CD4-positive, alpha-beta T cell treated with Interleukin-4 for 4 hours (primary cell): ENCODE measurements at regions not wholly inside any gene's neighbourhood (a gene's known extent, or its start where the extent isn't known, plus 50 kb on each side); places are given as distances from the start of the nearest gene placed in this dataset.

Experiments used
- DNase-seq: peaks from one replicate; pipeline ENCODE4 v3.0.0-alpha.2; 2020

DNA sequence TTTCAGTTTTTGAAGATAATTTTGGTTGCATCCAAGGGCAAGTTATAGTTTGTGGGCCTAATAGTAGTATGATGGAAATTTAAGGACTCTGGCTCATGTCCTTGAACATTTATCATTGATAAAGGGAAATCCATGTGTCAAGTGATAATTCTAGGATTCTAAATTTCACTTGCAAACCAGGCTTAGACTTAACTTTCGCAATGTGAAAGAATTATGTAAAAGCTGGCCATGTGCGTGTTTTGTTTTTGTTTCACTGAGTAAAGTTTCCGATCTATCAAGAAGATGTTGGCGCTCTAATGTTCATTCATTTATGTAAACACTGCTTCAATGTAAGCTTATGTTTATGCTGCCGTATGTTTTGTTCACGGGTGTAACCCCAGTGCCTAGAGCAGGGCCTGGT, 302.0 kb downstream of the SOX4 start:
- DNase-seq = no peak

DNA sequence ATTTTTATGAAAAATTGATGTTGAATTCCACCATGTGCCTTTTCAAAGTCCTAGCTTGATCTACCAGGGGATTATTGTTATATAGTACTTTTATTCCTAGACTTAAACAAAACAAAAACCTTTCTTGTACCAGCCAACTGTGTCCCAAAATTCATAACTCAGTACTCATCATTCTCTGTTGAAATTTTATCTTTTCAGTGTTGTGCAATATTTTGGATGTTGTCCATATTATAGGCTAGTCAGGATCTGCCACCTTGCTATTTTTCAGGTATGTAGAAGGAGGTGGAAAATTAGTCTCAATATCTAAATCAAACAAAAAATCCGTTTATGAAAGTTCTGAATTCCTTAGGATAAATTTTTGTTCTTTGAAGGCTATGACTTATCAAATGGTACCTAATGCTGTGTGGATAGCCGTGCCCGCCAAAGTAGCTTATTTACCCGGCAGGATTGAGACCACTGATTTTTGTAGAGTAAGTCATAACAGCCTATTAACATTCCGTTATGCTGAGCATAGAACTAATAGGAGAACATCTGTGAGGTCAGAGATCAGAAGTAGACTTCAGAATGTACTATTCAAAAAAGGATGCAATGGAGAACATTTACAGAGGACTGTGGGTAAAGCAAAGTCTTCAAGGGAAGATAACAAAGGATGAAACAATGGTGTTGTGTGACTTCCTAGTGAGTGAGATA, 304.7 kb downstream of the SOX4 start:
- no peak for DNase-seq

DNA sequence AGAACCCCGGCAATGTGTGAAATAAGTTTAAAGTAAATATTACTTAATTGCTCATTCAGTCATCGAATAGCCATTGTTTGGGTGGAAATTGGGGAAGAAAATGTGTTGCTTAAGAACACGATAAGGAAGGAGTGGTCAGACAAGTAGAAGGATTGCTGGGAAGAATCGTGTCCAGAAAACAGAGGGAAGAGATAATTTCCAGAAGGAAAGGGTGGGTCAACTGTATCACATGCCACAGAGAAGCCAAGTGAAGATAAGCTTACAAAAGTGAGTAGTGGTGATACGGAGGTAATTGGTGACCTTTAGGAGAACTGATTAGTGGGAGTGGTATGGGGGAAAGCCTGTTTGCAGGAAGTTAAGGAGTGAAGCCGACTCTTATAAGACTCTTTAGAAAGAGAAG, 306.2 kb downstream of the SOX4 start:
- DNase-seq = no peak

DNA sequence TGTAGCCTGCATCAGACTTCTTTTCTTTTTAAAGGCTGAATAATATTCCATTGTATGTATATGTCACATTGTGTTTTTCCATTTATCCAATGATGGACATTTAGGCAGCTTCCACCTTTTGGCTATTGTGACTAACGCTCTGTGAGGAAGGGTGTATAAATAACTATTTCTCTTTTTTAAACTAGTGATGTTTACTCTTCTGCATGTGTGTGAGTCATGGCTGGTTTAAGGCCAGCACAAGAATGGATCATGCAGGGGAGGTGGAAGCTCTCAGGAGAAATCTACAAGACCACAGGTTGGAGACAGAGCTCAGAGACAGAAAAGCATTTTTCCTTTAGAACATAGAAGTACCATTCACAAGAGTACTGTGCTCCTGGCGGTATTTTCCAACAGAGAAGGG, 307.2 kb downstream of the SOX4 start:
- DNase-seq = no peak

DNA sequence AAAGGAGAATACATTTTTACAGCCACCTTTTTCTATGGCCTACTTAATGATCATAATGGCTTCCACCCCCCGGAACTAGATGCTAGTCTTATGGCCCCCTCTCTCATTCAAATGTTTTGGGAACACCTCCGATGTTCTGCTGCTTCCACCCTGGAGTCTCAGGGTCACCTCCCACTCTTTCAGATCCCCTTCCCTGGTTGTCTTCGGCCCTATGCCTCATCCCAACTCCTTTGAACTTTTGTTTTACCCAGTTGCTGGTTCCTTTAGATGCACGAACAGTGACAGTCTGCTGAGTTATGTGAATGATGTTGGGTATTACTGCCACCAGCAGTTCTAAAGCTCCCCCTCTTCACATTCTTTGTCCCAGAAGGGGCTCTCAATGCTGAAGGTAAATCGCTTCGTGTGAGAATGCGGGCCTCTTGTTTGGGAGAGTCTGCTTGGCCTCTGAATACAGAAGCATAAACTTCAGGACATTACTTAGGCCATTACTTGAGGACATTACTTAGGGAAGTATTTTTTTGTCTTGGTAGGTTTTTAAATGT, 309.1 kb downstream of the SOX4 start:
- no peak for DNase-seq

DNA sequence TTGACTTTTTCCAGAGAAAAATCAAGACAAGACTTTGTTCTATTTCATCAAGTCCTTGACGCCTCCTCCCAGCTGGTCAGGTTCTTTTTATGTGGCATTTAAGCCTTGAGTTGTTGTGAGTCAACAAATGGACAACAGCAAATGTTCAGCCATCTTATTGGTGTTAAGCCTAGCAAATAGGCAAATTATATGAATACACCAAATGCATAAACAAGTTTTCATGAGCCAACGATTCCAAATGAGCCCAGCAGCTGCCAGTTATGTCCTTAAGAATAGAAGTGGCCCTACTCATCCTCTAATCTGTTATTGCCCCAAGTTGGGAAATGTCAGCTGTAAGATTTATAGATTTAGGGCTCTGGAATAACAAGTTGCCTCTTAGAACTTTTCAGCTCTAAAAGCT, 312.0 kb downstream of the SOX4 start:
- no peak for DNase-seq

DNA sequence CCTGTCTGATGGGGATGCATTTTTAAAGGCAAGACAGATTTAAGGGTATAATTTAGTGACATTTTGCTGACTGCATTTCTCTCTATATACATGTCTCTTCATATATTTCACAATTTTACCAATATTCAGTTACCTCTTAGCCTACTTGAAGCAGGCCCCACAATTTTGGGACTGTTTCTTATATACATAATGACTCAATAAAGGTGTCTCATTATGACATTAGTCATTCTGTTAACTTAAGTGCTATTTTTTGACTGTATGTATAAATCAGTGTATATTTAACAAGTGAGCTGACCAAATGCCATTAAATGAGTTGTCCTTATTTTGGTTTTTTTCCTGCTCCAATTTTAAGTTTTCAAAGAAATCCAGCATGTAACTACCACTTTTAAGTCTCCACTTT, 313.3 kb downstream of the SOX4 start:
- DNase-seq = no peak

DNA sequence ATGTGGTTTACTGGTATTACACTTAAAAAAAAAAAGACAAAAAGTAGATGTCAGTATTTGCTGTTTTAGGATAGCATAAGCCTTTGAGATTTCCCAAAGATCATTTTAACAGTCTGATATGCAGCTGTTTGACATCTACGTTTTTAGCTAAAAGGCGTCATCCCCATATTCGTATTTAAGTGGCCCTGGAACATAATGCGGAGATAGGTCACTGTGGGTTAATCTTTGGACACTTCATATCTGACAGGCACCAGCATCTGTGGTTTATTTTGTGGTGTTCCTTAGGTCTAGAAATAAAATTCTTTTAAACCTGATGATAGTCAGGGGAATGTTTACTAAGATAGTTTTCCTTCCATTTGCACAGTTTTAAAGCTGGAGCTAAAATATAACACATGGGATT, 313.7 kb downstream of the SOX4 start:
- no peak for DNase-seq

DNA sequence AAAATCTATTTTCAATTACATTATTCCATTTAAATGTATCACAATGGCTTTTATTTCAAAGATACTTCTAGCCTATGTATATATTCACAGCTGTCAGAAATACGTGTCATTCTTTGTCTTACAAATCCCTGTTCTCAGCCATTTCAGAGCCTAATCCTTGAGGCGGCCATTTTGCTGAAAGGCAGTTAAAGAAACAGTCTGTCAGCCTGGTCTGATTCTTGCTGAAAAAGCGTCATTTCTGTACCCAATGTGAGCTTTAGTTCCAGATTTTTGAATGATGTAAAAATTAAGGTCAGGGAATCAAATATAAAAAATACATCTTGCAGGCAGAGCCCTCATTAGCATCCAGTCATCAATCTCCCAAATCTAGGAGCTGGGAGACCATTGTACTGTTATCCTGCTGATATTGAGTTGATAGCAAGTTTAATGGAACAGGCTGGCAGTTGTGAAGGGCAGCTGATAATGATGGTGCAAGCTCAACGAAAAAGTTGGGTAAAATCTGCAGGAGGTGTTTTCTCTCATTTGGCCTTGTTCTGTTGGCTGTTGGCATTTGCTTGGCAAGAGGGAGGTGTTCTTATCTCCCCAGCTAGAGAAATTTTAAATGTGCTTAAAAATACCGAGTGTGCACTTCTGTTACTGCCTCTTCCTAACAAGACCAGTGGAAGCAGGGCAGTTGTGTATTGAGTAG, 314.8 kb downstream of the SOX4 start:
- no peak for DNase-seq

DNA sequence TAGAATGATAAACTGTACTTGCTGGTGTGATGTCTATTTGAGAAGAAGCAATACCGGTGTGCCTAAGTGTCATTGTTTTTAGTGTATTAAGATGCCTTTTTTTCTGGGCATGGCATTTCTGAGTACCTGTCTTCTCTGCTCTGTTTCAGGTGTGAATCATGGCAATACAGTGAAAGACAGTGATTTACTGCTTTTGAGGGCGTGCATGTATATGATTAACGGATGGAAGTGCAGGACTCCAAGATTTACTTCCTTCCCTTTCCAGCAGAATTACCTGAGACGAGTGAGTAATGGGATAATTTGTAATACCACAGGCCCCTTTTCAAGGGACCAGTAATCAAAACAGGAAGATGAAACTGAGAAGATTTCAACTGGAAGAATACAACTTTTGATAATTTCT, 315.8 kb downstream of the SOX4 start:
- no peak for DNase-seq

DNA sequence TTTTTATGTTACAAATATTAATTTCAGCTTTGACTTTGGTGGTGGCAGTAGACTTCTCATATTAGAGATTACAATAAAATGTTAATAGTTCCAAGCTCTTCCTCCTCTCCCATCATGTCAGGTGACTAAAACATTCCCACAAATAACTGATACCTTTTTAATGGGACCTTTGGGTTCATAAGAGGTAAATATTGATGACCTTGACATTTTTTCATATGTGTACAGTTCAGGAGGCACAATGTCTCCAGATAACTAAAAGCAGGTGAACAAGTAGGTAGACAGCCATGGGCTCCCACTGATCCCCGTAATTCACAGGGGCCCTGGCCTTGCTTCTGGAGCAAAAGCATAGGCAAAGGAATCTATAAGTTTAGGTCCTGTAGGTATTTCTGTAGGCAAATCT, 317.7 kb downstream of the SOX4 start:
- no peak for DNase-seq

DNA sequence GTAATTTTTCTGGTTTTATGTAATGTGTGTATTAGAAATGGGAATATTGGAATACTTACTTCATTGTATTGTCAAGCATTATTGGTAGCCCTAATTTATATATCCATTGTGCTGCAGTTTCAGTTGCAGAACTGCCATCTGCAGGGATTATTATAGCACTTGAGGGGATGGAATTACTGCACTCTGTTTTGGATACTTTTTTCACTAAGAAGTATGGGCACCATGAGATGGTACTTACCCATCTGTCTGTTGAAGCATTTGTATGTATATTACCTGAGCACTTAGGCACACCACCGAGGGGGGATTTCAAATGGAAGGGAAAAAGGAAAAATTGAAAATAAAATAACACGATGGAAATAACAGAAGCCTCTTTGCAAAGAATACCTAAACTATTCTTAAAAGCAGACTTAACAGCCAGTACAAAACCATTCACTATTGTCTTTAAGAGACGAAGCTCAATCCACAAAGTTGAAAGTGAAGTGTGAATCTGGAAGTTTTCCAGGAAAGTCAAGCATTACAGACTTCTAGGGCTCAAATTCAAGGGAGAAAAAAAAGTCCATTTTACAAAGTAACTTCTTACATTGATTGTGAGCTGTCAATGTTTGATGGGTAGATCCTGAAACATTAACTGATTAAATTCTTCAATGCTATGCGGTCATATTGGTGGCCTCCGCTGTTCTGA, 318.7 kb downstream of the SOX4 start:
- DNase-seq = no peak

DNA sequence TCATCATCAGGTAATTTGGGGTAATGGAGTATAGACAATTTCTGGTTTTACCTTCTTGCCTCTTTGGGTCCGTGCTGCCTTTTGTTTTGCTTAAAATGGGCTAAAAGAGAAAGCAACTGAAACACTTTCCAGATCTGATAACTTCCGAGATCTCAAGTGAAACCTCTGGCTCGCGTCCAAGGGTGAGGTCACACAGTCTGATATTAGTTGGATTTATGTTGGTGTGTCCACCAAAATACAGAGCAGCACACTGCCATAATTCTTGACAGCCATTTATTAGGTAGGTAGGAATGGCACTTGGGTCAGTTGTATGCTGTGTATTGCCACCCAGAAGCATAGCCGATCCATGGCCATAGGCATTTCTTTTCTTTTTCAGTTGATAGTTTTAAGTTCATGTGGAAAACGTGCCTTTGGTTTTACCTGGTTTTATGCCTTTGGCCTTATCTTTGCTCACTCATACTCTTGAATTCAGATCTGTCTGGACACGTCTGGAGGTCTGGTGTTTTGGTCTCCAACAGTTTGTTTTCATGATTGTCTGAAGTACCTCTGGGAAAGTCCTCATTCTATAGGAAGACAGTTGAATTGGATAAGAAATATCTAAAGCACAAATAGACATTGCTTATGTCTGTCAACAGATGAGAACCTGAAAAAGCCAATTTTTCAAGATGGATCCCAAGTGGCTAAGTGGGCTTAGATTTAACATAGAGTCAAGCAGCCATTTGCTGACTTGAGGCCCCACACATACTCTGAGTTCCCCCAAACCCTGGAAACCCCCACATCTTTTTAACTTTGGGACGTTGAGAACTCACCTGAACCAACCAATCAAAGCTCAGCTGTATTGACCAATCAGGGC, 320.8 kb downstream of the SOX4 start:
- no peak for DNase-seq

DNA sequence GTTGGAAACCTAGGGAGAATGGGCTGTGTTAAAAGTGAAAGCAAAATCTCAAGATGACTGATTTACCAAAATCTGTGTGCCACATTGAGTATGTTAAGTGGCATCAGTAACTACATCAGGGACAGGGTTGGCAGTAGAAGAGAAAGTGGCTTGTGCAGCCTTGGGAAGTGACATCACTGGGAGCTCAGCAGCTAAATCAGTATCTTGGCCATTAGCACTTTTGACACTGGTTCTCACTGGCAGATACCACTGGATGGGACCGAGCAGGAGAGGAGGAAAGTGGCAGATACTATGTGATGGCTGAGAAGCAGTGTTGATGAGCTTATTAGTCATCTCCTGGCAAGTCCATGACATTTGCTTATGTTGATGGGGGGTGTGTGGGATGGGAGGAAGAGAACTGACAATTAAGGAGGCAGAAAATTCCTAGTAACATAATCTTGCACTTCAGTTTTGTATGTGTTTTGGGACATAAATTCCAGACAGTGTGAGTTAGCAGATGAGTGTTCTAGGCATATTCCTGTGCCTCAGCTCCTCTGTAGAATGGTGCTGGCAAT, 322.2 kb downstream of the SOX4 start:
- DNase-seq = no peak

DNA sequence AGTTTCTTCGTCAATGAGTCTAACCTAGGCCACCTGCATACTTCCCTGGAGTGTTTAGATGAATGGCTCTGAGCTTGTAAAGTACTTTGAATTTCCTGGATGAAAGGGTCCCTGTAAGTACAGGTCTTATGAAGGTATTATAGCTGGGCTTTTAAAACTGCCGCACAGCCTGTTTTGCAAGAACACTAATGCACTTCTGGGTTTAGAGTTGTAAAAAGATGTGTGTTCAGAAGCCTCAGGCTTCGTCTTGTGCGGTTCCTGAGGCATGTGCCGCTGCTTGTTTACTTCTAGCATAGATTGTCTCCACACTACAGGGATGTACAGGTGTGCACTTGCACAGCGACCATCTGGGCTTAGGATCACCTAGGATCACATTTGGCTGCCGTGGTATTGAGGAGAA, 324.5 kb downstream of the SOX4 start:
- DNase-seq = no peak

DNA sequence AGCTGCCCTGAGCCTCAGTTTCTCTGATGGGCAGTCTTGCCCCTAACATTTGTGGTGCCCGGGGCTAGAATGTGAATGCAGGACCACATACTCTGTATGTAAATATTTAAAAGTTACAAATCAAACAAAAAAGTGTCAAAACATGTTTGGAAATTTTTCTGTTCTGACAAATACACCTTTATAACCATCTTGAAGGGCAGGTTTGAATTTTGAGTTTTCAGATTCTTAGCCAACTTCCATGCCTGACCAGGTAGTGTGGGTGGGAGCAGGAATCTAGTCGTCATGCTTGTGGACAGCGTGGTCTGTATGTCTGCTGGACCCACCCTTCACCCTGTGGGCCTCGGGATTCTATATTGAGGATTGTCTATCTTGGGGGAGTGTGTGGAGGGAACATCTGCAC, 325.1 kb downstream of the SOX4 start:
- no peak for DNase-seq

DNA sequence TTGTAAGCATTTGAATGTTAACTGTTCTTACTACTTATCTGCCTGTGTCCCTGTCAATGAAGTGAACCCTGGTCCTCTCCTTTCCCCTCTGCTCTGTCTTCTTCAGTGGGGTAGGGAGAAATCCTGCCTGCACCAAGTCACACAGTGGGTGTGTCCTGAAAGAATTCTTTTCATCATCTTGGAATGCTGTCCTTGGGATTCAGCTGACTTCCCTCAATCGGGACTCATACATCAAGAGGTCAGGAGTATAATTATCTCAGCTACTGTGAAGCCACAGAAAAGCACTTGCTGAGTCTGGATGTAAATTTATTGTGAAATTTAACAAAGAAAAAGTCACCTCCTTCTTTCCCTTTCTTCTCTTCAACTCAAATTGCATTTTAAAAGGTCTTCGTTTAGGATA, 328.5 kb downstream of the SOX4 start:
- DNase-seq = no peak

DNA sequence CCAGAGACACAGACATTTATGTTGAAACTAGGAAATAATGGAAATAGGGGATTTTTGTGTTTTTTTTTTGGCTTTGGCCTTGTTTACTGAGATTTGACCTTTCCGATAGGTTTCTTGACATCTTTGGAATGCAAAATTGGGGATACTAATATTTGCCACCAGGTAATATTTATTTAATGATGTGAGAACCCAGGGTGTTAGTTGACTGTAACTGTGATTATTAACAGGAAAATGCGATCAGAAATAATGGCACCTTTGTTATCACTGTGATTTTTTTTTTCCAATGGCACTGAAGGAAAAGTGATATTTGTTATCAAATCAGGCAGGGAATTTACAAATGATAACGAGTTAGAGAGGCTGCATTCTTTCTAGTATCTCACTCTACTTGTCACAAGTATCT, 330.5 kb downstream of the SOX4 start:
- DNase-seq = no peak

DNA sequence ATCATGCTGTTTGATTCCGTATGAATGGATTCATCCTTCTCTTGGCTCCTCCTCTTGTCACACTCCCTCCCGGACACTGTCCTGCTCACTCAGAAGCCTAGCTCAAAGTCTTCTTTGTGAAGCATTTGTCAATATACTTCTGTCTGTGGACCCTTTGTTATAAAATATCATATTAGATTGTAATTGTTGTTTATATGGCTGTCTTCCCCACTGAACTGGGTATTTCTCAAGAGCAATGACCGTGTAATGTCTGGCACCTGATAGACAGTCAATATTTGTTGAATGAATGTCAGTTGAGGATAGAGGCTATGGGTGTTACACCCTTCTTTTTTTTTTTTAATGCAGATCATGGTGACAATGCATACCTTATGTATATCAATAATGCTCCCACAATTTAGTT, 335.3 kb downstream of the SOX4 start:
- DNase-seq = no peak

DNA sequence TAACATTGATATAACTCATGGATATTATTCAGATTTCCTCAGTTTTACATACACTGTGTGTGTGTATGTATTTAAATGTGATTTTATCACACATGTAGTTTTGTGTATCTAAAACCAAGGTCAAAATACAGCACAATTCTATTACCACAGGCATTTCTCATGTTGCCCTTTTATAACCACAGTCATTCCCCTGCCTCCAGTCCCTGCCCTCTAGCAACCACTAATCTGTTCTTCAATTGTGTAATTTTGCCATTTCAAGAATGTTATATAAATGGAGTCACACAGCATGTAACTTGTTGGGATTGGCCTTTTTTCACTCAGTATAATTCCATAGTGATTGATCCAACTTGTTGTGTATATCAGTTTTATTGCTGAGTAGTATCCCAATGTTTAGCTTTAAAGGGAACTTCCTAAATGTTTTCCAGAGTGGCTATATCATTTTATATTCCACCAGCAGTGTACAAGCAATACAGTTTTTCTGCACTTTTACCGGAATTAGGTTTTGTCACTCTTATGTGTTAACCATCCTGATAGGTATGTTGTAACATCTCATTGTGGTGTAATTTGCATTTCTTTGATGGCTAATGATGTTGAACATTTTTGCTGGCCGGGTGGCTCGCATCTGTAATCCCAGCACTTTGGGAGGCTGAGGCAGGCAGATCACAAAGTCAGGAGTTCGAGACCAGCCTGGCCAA, 338.2 kb downstream of the SOX4 start:
- DNase-seq = no peak

DNA sequence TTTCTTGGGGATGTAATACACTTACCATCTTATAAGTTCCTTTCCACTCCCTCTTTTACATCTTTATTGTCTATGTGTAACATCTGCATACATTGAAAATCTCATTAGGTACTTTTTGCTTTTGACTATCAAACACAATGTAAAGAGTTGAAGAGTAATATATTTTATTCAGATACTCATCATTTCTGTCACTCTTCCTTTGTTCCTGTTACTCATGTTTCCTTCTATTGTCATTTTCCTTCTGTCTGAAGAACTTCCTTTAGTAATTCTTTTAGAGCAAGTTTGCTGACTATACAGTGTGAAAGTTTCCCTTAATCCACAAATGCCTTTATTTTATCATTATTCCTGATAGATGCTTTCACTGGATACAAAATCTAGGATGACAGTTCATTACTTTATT, 339.8 kb downstream of the SOX4 start:
- DNase-seq = no peak

DNA sequence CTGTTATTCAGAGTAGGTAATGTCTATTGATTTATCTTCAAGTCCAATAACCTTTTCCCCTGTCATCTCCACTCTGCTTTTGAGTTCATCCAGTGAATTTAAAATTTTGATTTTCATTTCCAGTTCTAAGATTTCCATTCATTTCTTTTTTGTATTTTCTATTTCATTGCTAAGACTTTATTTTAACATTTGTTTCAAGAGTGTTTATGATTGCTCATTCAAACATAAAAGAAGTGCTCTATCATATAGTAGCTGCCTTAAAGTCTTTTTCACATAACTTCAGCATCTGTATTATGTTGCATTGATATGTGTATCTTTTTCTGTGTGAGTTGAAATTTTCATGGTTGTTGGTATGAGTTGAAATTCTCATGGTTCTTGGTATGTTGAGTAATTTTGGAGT, 341.6 kb downstream of the SOX4 start:
- DNase-seq = no peak
